ENCODE measurements at regions not wholly inside any gene's neighbourhood (a gene's known extent, or its start where the extent isn't known, plus 50 kb on each side); places are given as distances from the start of the nearest gene placed in this dataset.

- TF ChIP-seq, protein P1, sequence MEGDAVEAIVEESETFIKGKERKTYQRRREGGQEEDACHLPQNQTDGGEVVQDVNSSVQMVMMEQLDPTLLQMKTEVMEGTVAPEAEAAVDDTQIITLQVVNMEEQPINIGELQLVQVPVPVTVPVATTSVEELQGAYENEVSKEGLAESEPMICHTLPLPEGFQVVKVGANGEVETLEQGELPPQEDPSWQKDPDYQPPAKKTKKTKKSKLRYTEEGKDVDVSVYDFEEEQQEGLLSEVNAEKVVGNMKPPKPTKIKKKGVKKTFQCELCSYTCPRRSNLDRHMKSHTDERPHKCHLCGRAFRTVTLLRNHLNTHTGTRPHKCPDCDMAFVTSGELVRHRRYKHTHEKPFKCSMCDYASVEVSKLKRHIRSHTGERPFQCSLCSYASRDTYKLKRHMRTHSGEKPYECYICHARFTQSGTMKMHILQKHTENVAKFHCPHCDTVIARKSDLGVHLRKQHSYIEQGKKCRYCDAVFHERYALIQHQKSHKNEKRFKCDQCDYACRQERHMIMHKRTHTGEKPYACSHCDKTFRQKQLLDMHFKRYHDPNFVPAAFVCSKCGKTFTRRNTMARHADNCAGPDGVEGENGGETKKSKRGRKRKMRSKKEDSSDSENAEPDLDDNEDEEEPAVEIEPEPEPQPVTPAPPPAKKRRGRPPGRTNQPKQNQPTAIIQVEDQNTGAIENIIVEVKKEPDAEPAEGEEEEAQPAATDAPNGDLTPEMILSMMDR (IDR thresholded peaks at IDR 0.05; ENCODE audit: low read depth, low read length, poor library complexity, severe bottlenecking), result no peak
- no peak for TF ChIP-seq EZH2phosphoT487 (IDR thresholded peaks at IDR 0.05; ENCODE audit: borderline replicate concordance, low read length)
These were observed 315.5 kb upstream of the OR4E1 start for GRCh38 chr14:21989090-21989489.

Measured in DOHH2 (cell line).